Retinal pigment epithelial cell (primary cell): ENCODE measurements at regions not wholly inside any gene's neighbourhood (a gene's known extent, or its start where the extent isn't known, plus 50 kb on each side); places are given as distances from the start of the nearest gene placed in this dataset.
A peak's percentile ranks its signal among the peaks of the same experiment; 100 is the strongest.

Source experiments
- DNase-seq: peaks from one replicate; pipeline ENCODE4 v3.0.0-alpha.2; 2010; ENCODE audit warnings: low read depth
- H3K4me3 ChIP-seq: 2 replicates; pipeline ENCODE4 v1.5.1; 2011; ENCODE audit warnings: mild to moderate bottlenecking, low read length, control low read depth, moderate library complexity
- CTCF ChIP-seq: conservative IDR thresholded peaks from 2 replicates; pipeline ENCODE4 v1.5.1; 2011; ENCODE audit warnings: low read depth, low read length, control low read depth, inconsistent platforms

- DNase-seq, result no peak
- TF ChIP-seq CTCF, result no peak
- H3K4me3 ChIP-seq, result no peak overlapping the region
These were observed 302.3 kb downstream of the IRS1 start for GRCh38 chr2:226497146-226497909.

- DNase-seq, result no peak
- no peak overlapping the region for H3K4me3 ChIP-seq
- TF ChIP-seq CTCF, result no peak
These were observed 303.4 kb downstream of the IRS1 start for GRCh38 chr2:226496273-226496550.

DNA sequence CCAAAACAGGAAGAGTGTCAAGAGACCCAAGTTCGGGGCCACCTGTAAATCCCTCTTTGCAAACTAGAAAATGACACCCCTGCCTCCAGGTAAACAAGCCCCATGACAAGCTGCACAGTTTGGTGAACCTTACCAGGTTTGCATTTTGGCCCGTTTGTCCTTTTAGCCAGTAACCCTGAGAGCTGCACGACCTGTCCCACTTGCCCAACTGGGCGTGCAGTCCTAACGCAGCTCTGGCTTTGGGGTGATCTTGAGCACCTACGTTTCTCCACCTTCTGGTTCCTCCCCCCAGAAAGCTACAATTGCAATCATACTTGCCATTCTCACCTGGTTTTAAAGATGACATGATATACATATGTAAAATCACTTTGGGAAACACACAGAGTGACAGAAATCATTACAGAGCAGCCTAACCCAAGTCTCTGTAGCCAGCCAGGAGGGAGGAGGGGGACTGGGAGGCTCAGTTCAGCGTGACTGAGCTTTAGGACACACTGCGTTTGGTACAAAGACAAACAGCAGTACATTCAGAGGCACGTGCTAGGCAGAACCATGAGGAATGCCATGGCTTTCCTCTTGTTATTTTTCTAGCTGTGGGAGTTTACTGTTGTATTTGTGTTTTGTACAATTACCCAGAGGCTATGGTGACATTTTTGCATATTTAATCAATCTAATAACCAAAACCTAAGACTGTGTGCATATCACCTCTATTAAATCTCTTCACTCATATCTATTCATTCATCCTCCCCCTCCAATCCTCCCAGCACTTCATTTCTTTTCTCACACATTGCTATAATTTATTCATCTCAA, 304.0 kb downstream of the IRS1 start:
- no peak overlapping the region for H3K4me3 ChIP-seq
- DNase-seq, result peak; percentile 66
- TF ChIP-seq CTCF, result no peak

GRCh38 chr2:226491112-226491511, 308.5 kb downstream of the IRS1 start:
- no peak for DNase-seq
- H3K4me3 ChIP-seq, result no peak overlapping the region
- TF ChIP-seq CTCF, result no peak

DNA sequence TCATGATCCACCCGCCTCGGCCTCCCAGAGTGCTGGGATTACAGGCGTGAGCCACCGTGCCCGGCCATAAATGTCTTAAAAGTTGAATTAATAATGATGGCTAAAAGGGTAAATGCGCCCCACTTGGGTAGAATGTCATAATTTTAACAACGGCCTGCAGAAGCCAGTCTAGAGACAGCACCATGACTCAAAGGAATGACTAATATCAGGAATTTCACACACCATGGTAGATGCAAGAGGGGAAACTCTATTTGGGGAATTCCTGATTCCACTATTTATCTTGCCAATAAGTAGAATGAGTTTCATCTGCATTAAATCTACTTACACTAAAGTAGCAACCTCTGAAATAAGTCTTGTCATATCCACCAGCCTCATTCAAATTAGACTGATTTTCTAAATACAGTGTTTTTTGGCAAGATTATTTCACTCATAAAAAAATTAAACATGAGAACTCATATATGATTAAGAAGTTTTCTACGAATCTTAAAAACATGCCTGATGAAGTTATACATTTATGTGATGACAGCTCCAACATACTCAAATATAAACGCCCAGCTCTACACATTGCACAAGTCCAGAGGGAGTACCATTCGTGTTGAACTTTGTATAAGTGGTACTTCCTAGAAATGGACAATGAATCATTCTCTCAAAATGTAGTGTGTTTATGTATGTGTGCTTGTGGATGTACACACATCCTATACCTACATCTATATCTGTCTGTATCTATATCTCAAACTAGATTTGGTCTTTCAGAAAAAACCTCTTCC, 309.7 kb downstream of the IRS1 start:
- DNase-seq, result no peak
- no peak overlapping the region for H3K4me3 ChIP-seq
- TF ChIP-seq CTCF, result no peak

DNA sequence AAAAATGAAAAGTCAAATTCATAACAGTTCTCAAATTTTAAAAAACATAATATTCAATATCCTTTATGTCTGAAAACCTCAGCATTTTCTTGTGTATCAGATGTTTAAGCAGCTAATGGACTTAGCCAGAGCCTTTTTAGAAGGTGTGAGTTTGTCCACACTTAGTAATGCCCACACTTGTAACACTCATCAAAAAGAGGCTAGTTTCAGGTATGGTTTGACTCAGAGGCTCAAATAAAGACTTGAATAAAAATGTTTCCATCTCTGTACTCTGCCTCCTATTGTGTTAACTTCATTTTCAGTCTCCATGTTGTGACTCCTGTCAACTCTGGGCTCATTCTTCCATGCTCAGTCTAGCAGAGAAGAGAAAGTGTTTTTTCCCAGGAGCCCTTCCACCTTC, 311.6 kb downstream of the IRS1 start:
- DNase-seq, result no peak
- no peak for TF ChIP-seq CTCF
- H3K4me3 ChIP-seq, result no peak overlapping the region
